Pancreas (tissue), 10 donors: ENCODE measurements at regions not wholly inside any gene's neighbourhood (a gene's known extent, or its start where the extent isn't known, plus 50 kb on each side); places are given as distances from the start of the nearest gene placed in this dataset.

ENCODE experiments used
- ATAC-seq, 4 donors: fragments of 200-7000 bp; cut with Tn5 transposase; one replicate each; pipeline versions ENCODE4 v1.8.0 to v1.9.1; 2020; ENCODE audit warnings: mild to moderate bottlenecking in 4 of 4, moderate library complexity in 4 of 4
- DNase-seq, 6 donors: peaks; one replicate each; pipeline ENCODE4 v3.0.0-alpha.2; 2020
- FAIRE-seq: peaks from 2 replicates; lab custom pipeline; 2012; peaks lifted over from hg19 to GRCh38; lab: Jason Lieb, UNC
- H3K27ac ChIP-seq, 4 donors: fragments of 200-600 bp; sonication (generic); 1 replicate in 3 of 4; 2 replicates in 1 of 4; pipeline versions ENCODE4 v1.5.0 to v1.8.0; 2020
- H3K27me3 ChIP-seq, 4 donors: fragments of 200-600 bp; one replicate each; pipeline ENCODE4 v1.8.0; 2021
- H3K36me3 ChIP-seq, 3 donors: fragments of 200-600 bp; sonication (generic) in 1 of 3; one replicate each; pipeline versions ENCODE4 v1.5.0 to v1.8.0; 2020 to 2021
- H3K4me1 ChIP-seq, 3 donors: fragments of 200-600 bp; one replicate each; pipeline ENCODE4 v1.8.0; 2021
- H3K4me3 ChIP-seq, 4 donors: fragments of 200-600 bp; sonication (generic) in 2 of 4; one replicate each; pipeline versions ENCODE4 v1.5.0 to v1.8.0; 2020 to 2021
- H3K9me3 ChIP-seq, 4 donors: fragments of 200-600 bp; one replicate each; pipeline ENCODE4 v1.8.0; 2021
- CTCF ChIP-seq, 4 donors: fragments of 200-600 bp; sonication (generic) in 3 of 4; IDR thresholded peaks; one replicate each; pipeline versions ENCODE4 v1.5.0 to v1.8.0; 2021; ENCODE audit warnings: antibody characterized with exemption in 4 of 4
- WGBS, 2 donors: extraction: QIAGEN DNeasy Blood & Tissue Kit; methylation state at CpG; one replicate each; pipeline ENCODE4 v1.1.7; 2013; 5-methylcytosine and 5-hydroxymethylcytosine counted together
- intact Hi-C, 3 donors: fragments of 100-400 bp; cut with DNase I; formaldehyde crosslinking; loops; one replicate each; pipeline versions ENCODE4 v1.11.1 to v1.14.2; 2022
- donor health status: healthy with polysubstance abuse.
- donor health status: DM: no; HTN: no; CAD: no; lungs with moderate emphysema.
- donor health status: DM: no; HTN: no; CAD: no.
- donor health status: control.
- donor health status: control.
- donor health status: Bipolar disorder and iron deficiency.
- donor health status: DM: yes; HTN: yes; CAD: no.
- donor health status: DM: no; HTN: no; CAD: no.
- donor health status: DM: no; HTN: no; CAD: no.
- donor health status: DM: yes; HTN: yes; CAD: no.

DNA sequence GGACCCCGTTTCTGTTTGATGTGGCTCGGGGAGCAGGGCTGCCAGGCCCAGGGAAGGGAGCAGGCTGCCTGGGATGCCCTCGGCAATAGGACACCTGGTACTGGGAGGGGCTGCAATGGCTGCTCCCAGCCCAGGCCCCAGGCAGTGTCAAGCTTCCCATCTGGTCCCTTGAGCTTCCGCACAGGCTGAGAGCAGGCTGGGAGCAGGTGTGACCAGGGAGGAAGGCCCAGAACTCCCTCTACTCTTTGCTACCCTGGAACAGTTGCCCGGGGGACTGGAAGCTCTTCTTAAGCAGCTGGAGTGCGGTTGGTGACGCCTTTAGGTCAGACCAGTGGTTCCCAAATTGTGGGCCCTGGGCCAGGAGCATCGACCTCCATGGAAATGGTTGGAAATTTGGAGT lies 186.9 kb downstream of the GADD45G start:
- H3K4me1 ChIP-seq: no peaks in the 10 kb centered on the region
- WGBS, 2 donors: 73 to 88% methylated on average over 8 of the region's 8 CpGs
- DNase-seq: no peak
- H3K27ac ChIP-seq: no peak overlapping the region
- FAIRE-seq: no peak
- no peak overlapping the region for H3K4me3 ChIP-seq
- no peaks in the 10 kb centered on the region for H3K36me3 ChIP-seq
- TF ChIP-seq CTCF (IDR thresholded peaks at IDR 0.05): no peak
- H3K9me3 ChIP-seq: no peaks in the 10 kb centered on the region
- H3K27me3 ChIP-seq: no peaks in the 10 kb centered on the region
- ATAC-seq: no peak
- intact Hi-C loops: no loop called here

- no peaks in the 10 kb centered on the region for H3K27me3 ChIP-seq
- no peak for DNase-seq
- no peak for TF ChIP-seq CTCF (IDR thresholded peaks at IDR 0.05)
- intact Hi-C loops: no loop called here
- H3K4me3 ChIP-seq: no peak overlapping the region
- H3K36me3 ChIP-seq: no peaks in the 10 kb centered on the region
- no peak for ATAC-seq
- H3K27ac ChIP-seq: no peak overlapping the region
- WGBS, 2 donors: 71 to 88% methylated on average over 12 of the region's 12 CpGs
- no peaks in the 10 kb centered on the region for H3K9me3 ChIP-seq
- no peaks in the 10 kb centered on the region for H3K4me1 ChIP-seq
- no peak for FAIRE-seq
Observed at GRCh38 chr9:89792189-89793123, 187.6 kb downstream of the GADD45G start.

DNA sequence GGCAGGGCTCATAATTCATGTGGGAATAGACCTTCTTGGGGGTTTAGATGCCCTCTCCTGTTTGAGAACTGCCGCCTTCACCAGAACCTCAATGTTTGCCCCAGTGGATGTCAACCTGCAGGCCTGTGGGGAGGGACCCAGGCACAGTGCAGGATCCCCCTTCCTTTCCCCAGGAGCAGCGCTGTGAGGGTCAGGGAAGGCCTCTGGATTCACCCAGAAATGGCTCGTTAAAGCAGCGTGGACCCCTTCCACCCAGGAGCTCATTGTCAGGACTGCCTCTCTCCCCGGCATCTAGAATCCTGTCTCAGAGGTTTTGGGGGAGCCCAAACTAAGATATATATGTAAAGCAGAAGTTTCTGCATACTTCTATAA lies 188.3 kb downstream of the GADD45G start:
- FAIRE-seq: no peak
- DNase-seq: no peak
- 78 to 92% methylated on average over 5 of the region's 5 CpGs for WGBS, 2 donors
- intact Hi-C loops: no loop called here
- no peak for ATAC-seq
- Histone ChIP-seq H3K36me3 (no peaks in the 10 kb centered on the region), H3K9me3 (no peaks in the 10 kb centered on the region), H3K4me1 (no peaks in the 10 kb centered on the region), H3K4me3 (no peak overlapping the region), H3K27me3 (no peaks in the 10 kb centered on the region), H3K27ac (no peak overlapping the region)
- no peak for TF ChIP-seq CTCF (IDR thresholded peaks at IDR 0.05)

DNA sequence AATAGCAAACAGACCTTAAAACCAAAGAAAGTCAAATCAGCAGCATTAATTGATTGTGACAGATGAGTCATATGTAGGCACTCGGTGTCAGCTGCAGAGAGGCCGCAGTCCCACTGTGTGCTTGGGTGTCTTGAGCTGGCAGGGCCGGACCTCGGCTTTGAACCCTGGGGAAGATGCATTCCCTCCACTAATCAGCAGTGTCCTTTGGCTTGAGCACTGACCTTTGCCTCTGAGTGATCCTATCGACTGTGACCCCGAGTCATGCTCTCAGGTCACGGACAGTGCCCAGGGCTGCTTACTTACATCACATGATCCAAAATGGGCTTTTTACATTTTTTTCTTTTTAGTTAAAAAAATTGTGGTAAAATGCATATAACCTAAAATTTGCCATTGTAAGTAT lies 188.7 kb downstream of the GADD45G start:
- H3K36me3 ChIP-seq: no peaks in the 10 kb centered on the region
- no peak for FAIRE-seq
- intact Hi-C loops: no loop called here
- H3K4me1 ChIP-seq: no peaks in the 10 kb centered on the region
- H3K27ac ChIP-seq: no peak overlapping the region
- TF ChIP-seq CTCF (IDR thresholded peaks at IDR 0.05): no peak
- no peak for ATAC-seq
- H3K4me3 ChIP-seq: no peak overlapping the region
- 73 to 80% methylated on average over 7 of the region's 7 CpGs for WGBS, 2 donors
- H3K27me3 ChIP-seq: no peaks in the 10 kb centered on the region
- H3K9me3 ChIP-seq: no peaks in the 10 kb centered on the region
- DNase-seq: no peak

- no peaks in the 10 kb centered on the region for H3K27me3 ChIP-seq
- DNase-seq: peak in 4 of 6 donors; percentile 24 to 57 (median 41)
- intact Hi-C loops: no loop called here
- no peak for FAIRE-seq
- H3K27ac ChIP-seq: no peak overlapping the region
- WGBS, 2 donors: 39 to 48% methylated on average over 10 of the region's 10 CpGs
- H3K9me3 ChIP-seq: no peaks in the 10 kb centered on the region
- no peak overlapping the region for H3K4me3 ChIP-seq
- TF ChIP-seq CTCF (IDR thresholded peaks at IDR 0.05): no peak
- ATAC-seq: peak in 3 of 4 donors; percentile 64 to 83 (median 81)
- no peaks in the 10 kb centered on the region for H3K4me1 ChIP-seq
- no peaks in the 10 kb centered on the region for H3K36me3 ChIP-seq
Observed at GRCh38 chr9:89794918-89795317, 190.1 kb downstream of the GADD45G start.
